ENCODE measurements at regions not wholly inside any gene's neighbourhood (a gene's known extent, or its start where the extent isn't known, plus 50 kb on each side); places are given as distances from the start of the nearest gene placed in this dataset.

DNA sequence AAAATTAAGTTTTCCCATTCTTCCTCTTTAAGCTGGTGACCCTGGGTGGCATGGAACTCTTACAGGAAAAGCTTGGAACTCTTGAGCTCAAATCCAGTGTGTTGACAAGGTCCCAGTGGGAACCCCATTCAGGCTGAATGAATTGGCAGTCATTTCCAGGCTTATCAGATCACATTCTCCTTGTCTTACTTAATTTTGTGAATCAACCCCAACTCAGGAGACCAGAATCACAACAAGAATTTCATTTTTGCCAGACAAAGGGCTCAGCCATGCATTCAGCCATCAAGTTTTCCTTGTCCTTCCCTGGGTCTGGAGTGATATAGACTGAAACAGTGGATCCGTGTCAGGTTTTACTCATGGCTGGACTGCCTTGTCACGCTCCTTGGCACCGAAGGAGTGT, 92.1 kb upstream of the EEF1E1 start:
- Histone ChIP-seq H3K4me1 (ENCODE audit: control extremely low read depth in 1 of 4, control insufficient read depth in 4 of 4, insufficient read depth in 4 of 4, low read length in 3 of 4) (no peaks in the 10 kb centered on the region), H3K36me3 (ENCODE audit: control insufficient read depth in 4 of 4, insufficient read depth in 4 of 4, low read length in 3 of 4) (no peaks in the 10 kb centered on the region), H3K9me3 (ENCODE audit: control extremely low read depth in 1 of 5, control insufficient read depth in 4 of 5, insufficient read depth in 2 of 5, low read depth in 1 of 5, low read length in 4 of 5) (no peaks in the 10 kb centered on the region), H3K27ac (ENCODE audit: insufficient read depth in 1 of 2, low read depth in 1 of 2, low read length in 2 of 2, poor library complexity in 1 of 2, severe bottlenecking in 2 of 2) (no peak overlapping the region), H3K4me3 (ENCODE audit: control insufficient read depth in 1 of 7, extremely low read depth in 1 of 7, insufficient read depth in 4 of 7, low read depth in 2 of 7, low read length in 6 of 7) (no peak overlapping the region), H3K27me3 (replicated peaks in 2 of 5; ENCODE audit: control insufficient read depth in 4 of 5, insufficient read depth in 5 of 5, low read length in 4 of 5) (no peaks in the 10 kb centered on the region)
- ChIA-PET CTCF (interaction anchor here (0.6 to 1.1 kb wide), 4 partner anchors 12 to 62 kb away, joined by 3 to 4 read pairs (median 3); no protein-coding TSS in a partner anchor), POLR2A (no interaction called here)
- no peak for DNase-seq
- WGBS (ENCODE audit: insufficient coverage): no CpG with 5 or more reads among the region's 3 CpGs

DNA sequence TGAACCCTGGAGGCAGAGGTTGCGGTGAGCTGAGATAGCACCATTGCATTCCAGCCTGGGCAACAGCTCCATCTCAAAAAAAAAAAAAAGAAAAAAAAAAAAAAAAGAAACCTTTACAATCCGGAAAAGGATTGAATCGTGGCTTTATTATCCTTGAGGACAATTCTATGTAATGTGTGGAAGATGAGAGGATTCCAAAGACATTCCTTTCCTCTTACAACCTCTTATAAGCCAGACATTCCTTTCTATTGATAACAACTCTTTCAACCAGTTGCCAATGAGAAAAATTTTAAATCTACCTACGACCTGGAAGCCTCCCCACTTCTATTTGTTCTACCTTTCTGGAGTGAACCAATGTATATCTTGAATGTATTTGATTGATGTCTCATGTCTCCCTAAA, 91.2 kb upstream of the EEF1E1 start:
- Histone ChIP-seq H3K36me3 (ENCODE audit: control insufficient read depth in 4 of 4, insufficient read depth in 4 of 4, low read length in 3 of 4) (no peaks in the 10 kb centered on the region), H3K4me1 (ENCODE audit: control extremely low read depth in 1 of 4, control insufficient read depth in 4 of 4, insufficient read depth in 4 of 4, low read length in 3 of 4) (no peaks in the 10 kb centered on the region), H3K27me3 (replicated peaks in 2 of 5; ENCODE audit: control insufficient read depth in 4 of 5, insufficient read depth in 5 of 5, low read length in 4 of 5) (no peaks in the 10 kb centered on the region), H3K27ac (ENCODE audit: insufficient read depth in 1 of 2, low read depth in 1 of 2, low read length in 2 of 2, poor library complexity in 1 of 2, severe bottlenecking in 2 of 2) (no peak overlapping the region), H3K9me3 (ENCODE audit: control extremely low read depth in 1 of 5, control insufficient read depth in 4 of 5, insufficient read depth in 2 of 5, low read depth in 1 of 5, low read length in 4 of 5) (no peaks in the 10 kb centered on the region), H3K4me3 (ENCODE audit: control insufficient read depth in 1 of 7, extremely low read depth in 1 of 7, insufficient read depth in 4 of 7, low read depth in 2 of 7, low read length in 6 of 7) (no peak overlapping the region)
- DNase-seq: no peak
- ChIA-PET CTCF (interaction anchor here (0.9 kb wide), 1 partner anchor 53 kb away, joined by 3 read pairs; no protein-coding TSS in a partner anchor), POLR2A (no interaction called here)
- no CpG with 5 or more reads among the region's 4 CpGs for WGBS (ENCODE audit: insufficient coverage)

DNA sequence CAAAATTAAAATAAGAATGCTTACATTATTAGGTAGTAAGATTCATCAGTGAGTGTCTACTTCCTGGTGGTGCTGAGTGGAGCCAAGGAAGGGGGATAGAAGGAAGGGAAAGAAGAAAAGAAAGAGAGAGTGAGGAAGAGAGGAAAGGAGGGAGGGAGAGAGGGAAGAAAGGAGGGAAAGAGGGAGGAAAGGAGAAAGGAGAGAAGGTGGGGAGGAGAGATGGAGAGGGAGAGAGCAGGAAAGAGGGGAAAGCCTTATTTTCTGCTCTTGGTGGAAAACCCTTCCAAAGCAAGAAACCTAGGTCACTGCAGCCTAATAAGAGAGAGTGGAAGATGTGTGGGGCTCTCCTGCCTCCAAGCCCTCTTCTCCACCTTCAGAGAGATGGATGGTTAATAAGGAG, 90.2 kb upstream of the EEF1E1 start:
- CTCF ChIA-PET: interaction anchor here (1.6 kb wide), 1 partner anchor 26 kb away, joined by 4 read pairs; no protein-coding TSS in a partner anchor

DNA sequence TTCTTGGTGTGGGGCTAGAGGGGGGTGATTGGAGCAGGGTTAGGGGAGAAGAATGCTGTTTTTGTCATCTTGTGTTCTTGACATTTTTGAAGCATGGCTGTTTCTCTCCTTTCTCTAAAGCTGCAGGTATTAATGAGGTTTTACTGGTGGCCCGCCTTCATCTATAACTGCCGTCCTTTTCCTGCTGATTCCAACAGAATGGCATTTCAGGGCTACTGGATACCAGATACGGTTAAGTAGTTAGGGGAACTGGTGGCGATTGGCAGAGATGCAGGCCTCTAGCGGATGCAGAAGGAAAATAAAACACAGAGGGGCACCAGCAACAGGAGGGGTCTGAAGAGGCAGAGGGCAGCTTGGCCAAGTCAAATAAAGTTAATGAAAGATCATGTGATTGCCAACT, 89.7 kb upstream of the EEF1E1 start:
- ChIA-PET POLR2A (no interaction called here), CTCF (interaction anchor here (1.6 kb wide), 1 partner anchor 26 kb away, joined by 4 read pairs; no protein-coding TSS in a partner anchor)
- H3K27me3 ChIP-seq (replicated peaks in 2 of 5; ENCODE audit: control insufficient read depth in 4 of 5, insufficient read depth in 5 of 5, low read length in 4 of 5): no peaks in the 10 kb centered on the region
- no peak overlapping the region for H3K4me3 ChIP-seq (ENCODE audit: control insufficient read depth in 1 of 7, extremely low read depth in 1 of 7, insufficient read depth in 4 of 7, low read depth in 2 of 7, low read length in 6 of 7)
- 98% methylated on average over 5 of the region's 5 CpGs for WGBS (ENCODE audit: insufficient coverage)
- no peaks in the 10 kb centered on the region for H3K9me3 ChIP-seq (ENCODE audit: control extremely low read depth in 1 of 5, control insufficient read depth in 4 of 5, insufficient read depth in 2 of 5, low read depth in 1 of 5, low read length in 4 of 5)
- H3K36me3 ChIP-seq (ENCODE audit: control insufficient read depth in 4 of 4, insufficient read depth in 4 of 4, low read length in 3 of 4): no peaks in the 10 kb centered on the region
- H3K27ac ChIP-seq (ENCODE audit: insufficient read depth in 1 of 2, low read depth in 1 of 2, low read length in 2 of 2, poor library complexity in 1 of 2, severe bottlenecking in 2 of 2): no peak overlapping the region
- H3K4me1 ChIP-seq (ENCODE audit: control extremely low read depth in 1 of 4, control insufficient read depth in 4 of 4, insufficient read depth in 4 of 4, low read length in 3 of 4): no peaks in the 10 kb centered on the region
- no peak for DNase-seq

More for the DNA sequence above, 90.2 kb upstream of the EEF1E1 start:
- H3K27ac ChIP-seq (ENCODE audit: insufficient read depth in 1 of 2, low read depth in 1 of 2, low read length in 2 of 2, poor library complexity in 1 of 2, severe bottlenecking in 2 of 2): no peak overlapping the region
- POLR2A ChIA-PET: no interaction called here
- no peak overlapping the region for H3K4me3 ChIP-seq (ENCODE audit: control insufficient read depth in 1 of 7, extremely low read depth in 1 of 7, insufficient read depth in 4 of 7, low read depth in 2 of 7, low read length in 6 of 7)
- H3K9me3 ChIP-seq (ENCODE audit: control extremely low read depth in 1 of 5, control insufficient read depth in 4 of 5, insufficient read depth in 2 of 5, low read depth in 1 of 5, low read length in 4 of 5): no peaks in the 10 kb centered on the region
- H3K27me3 ChIP-seq (replicated peaks in 2 of 5; ENCODE audit: control insufficient read depth in 4 of 5, insufficient read depth in 5 of 5, low read length in 4 of 5): no peaks in the 10 kb centered on the region
- no peaks in the 10 kb centered on the region for H3K36me3 ChIP-seq (ENCODE audit: control insufficient read depth in 4 of 4, insufficient read depth in 4 of 4, low read length in 3 of 4)
- H3K4me1 ChIP-seq (ENCODE audit: control extremely low read depth in 1 of 4, control insufficient read depth in 4 of 4, insufficient read depth in 4 of 4, low read length in 3 of 4): no peaks in the 10 kb centered on the region
- no peak for DNase-seq

DNA sequence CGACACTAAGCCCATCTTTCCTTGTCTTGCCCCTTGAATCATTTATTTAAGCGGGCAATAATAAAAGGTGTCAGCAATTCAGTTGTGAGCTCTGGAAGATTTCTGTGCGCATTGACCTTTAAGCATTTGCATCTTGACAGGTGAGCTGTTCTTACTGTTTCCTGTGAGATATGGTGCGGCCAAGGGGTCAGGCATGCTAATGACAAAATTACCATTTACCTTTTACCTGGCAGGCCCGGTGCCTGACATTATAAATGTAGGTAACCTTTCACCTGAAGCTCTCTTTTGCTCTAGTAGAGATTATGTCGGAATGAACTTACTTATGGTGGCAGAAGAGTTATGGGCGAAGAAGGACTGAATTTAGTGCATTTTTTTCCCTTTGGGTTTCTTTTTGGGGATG, 89.3 kb upstream of the EEF1E1 start:
- no peak overlapping the region for H3K27ac ChIP-seq (ENCODE audit: insufficient read depth in 1 of 2, low read depth in 1 of 2, low read length in 2 of 2, poor library complexity in 1 of 2, severe bottlenecking in 2 of 2)
- POLR2A ChIA-PET: no interaction called here
- H3K36me3 ChIP-seq (ENCODE audit: control insufficient read depth in 4 of 4, insufficient read depth in 4 of 4, low read length in 3 of 4): no peaks in the 10 kb centered on the region
- no peaks in the 10 kb centered on the region for H3K9me3 ChIP-seq (ENCODE audit: control extremely low read depth in 1 of 5, control insufficient read depth in 4 of 5, insufficient read depth in 2 of 5, low read depth in 1 of 5, low read length in 4 of 5)
- CTCF ChIA-PET: interaction anchor here (1.6 kb wide), 1 partner anchor 27 kb away, joined by 4 read pairs; no protein-coding TSS in a partner anchor
- DNase-seq: no peak
- 96% methylated on average over 4 of the region's 7 CpGs for WGBS (ENCODE audit: insufficient coverage)
- no peaks in the 10 kb centered on the region for H3K27me3 ChIP-seq (replicated peaks in 2 of 5; ENCODE audit: control insufficient read depth in 4 of 5, insufficient read depth in 5 of 5, low read length in 4 of 5)
- no peak overlapping the region for H3K4me3 ChIP-seq (ENCODE audit: control insufficient read depth in 1 of 7, extremely low read depth in 1 of 7, insufficient read depth in 4 of 7, low read depth in 2 of 7, low read length in 6 of 7)
- H3K4me1 ChIP-seq (ENCODE audit: control extremely low read depth in 1 of 4, control insufficient read depth in 4 of 4, insufficient read depth in 4 of 4, low read length in 3 of 4): no peaks in the 10 kb centered on the region

DNA sequence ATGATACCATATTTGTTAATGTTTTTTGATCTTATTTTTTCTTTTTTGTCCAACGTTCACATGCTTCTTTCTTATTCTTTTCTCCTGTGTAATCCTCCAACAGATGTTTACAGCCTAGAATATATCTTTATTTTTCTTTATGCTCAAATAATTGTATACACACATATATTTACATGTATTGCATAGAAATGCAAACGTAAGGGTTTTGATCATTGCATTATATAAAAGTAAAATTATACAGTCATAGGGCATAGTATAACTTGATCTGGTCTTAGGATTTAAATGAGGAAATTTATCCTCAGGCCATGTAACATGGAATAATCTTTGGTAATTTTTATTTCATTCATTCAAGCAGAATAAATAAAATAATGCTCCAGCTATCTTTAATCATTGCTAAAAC, 84.9 kb upstream of the EEF1E1 start:
- H3K4me3 ChIP-seq (ENCODE audit: control insufficient read depth in 1 of 7, extremely low read depth in 1 of 7, insufficient read depth in 4 of 7, low read depth in 2 of 7, low read length in 6 of 7): no peak overlapping the region
- H3K27ac ChIP-seq (ENCODE audit: insufficient read depth in 1 of 2, low read depth in 1 of 2, low read length in 2 of 2, poor library complexity in 1 of 2, severe bottlenecking in 2 of 2): no peak overlapping the region
- CTCF ChIA-PET: no interaction called here
- no peaks in the 10 kb centered on the region for H3K27me3 ChIP-seq (replicated peaks in 2 of 5; ENCODE audit: control insufficient read depth in 4 of 5, insufficient read depth in 5 of 5, low read length in 4 of 5)
- H3K36me3 ChIP-seq (ENCODE audit: control insufficient read depth in 4 of 4, insufficient read depth in 4 of 4, low read length in 3 of 4): no peaks in the 10 kb centered on the region
- no peak for DNase-seq
- peaks cover 0 to 14% (median 8%) of the 10 kb centered on the region in 4 experiments for H3K4me1 ChIP-seq (ENCODE audit: control extremely low read depth in 1 of 4, control insufficient read depth in 4 of 4, insufficient read depth in 4 of 4, low read length in 3 of 4)
- WGBS (ENCODE audit: insufficient coverage): no CpG with 5 or more reads among the region's 2 CpGs
- POLR2A ChIA-PET: interaction anchor here (0.6 kb wide), 1 partner anchor 28 kb away, joined by 3 read pairs; no protein-coding TSS in a partner anchor
- no peaks in the 10 kb centered on the region for H3K9me3 ChIP-seq (ENCODE audit: control extremely low read depth in 1 of 5, control insufficient read depth in 4 of 5, insufficient read depth in 2 of 5, low read depth in 1 of 5, low read length in 4 of 5)

DNA sequence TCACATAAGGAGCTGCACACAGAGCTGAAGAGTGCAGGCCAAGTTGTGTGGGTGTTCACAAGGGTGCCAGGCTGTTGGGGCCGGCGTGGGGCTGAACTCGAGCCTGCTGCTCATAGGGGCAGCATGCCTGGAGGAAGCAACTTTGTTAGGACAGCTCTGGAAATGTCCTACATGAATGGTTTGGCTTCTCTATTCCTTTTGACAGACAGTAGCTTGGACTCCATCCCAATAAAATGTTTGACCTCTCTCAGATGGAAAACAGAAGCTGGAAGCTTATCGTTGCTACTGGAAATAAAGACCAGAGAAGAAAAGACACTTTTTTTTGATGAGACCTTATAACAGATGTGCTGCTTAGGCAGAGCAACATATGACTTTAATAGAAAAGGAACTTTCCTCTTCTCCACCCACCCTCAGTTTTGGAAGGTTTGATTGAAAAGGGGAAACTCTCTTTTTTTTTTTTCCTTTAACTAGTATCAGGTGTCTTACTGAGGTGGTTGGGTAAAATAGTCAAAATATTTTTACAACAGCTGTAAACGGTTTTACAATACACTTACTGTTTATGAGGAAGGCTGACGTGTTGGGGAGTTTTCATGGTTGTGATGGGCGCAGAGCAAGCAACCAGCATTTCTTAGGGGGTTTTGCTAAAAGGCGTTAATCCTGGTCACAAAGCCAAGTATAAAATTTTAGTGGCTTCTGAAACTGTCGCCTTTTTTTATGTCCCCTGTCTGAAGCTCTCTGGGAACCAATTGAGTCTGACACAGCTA, 80.7 kb upstream of the EEF1E1 start:
- POLR2A ChIA-PET: no interaction called here

More for the DNA sequence above, 80.7 kb upstream of the EEF1E1 start:
- Histone ChIP-seq H3K4me1 (ENCODE audit: control extremely low read depth in 1 of 4, control insufficient read depth in 4 of 4, insufficient read depth in 4 of 4, low read length in 3 of 4) (peaks cover 0 to 31% (median 12%) of the 10 kb centered on the region in 4 experiments), H3K9me3 (ENCODE audit: control extremely low read depth in 1 of 5, control insufficient read depth in 4 of 5, insufficient read depth in 2 of 5, low read depth in 1 of 5, low read length in 4 of 5) (no peaks in the 10 kb centered on the region), H3K27ac (ENCODE audit: insufficient read depth in 1 of 2, low read depth in 1 of 2, low read length in 2 of 2, poor library complexity in 1 of 2, severe bottlenecking in 2 of 2) (no peak overlapping the region), H3K27me3 (replicated peaks in 2 of 5; ENCODE audit: control insufficient read depth in 4 of 5, insufficient read depth in 5 of 5, low read length in 4 of 5) (no peaks in the 10 kb centered on the region), H3K36me3 (ENCODE audit: control insufficient read depth in 4 of 4, insufficient read depth in 4 of 4, low read length in 3 of 4) (no peaks in the 10 kb centered on the region), H3K4me3 (ENCODE audit: control insufficient read depth in 1 of 7, extremely low read depth in 1 of 7, insufficient read depth in 4 of 7, low read depth in 2 of 7, low read length in 6 of 7) (no peak overlapping the region)
- 84% methylated on average over 6 of the region's 9 CpGs for WGBS (ENCODE audit: insufficient coverage)
- CTCF ChIA-PET: interaction anchor here (0.6 to 1.5 kb wide), 3 partner anchors 12 to 519 kb away, joined by 3 to 6 read pairs (median 3); no protein-coding TSS in a partner anchor
- DNase-seq: peak in 2 of 3 donors; percentile 6 to 17
